ENCODE measurements at regions not wholly inside any gene's neighbourhood (a gene's known extent, or its start where the extent isn't known, plus 50 kb on each side); places are given as distances from the start of the nearest gene placed in this dataset.

DNA sequence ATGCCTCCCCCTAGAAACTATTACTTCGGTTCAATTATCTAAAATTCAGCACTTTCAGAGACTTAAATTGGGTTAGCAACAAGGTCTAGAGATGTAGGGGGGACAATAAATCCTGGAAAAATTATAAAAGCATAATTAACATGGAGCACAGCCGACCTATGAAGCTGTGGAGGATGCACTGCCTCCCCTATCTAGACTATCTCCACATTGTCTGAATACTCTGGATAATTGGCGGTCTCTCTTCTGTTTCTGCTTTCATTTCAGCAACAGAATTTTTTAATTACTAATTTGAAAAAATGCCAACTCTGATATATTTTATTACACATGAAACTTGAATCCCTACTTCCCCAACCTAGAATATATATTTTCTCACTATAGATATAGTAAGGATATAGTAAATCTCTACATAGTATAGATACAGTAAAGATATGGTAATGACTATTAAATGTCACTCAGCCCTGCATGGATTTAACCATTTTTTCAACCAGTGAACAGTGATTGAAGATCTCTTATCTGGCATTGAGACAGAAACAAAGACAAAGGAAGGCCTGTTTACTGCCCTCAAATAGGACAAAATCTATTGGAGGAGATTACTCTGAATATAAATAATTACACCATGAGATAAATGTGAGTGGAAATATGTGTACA lies 157.6 kb downstream of the BLID start:
- WGBS (ENCODE audit: insufficient coverage), result 50% methylated on average over 1 of the region's 3 CpGs
- H3K36me3 ChIP-seq (replicated peaks in 1 of 2; ENCODE audit: control extremely low read depth in 1 of 2, control insufficient read depth in 1 of 2, extremely low read depth in 1 of 2, insufficient read depth in 2 of 2, low read length in 1 of 2), result no peaks in the 10 kb centered on the region
- ChIA-PET POLR2A (no interaction called here), CTCF (no interaction called here)
- no peak overlapping the region for H3K4me3 Mint-ChIP-seq
- no peaks in the 10 kb centered on the region for H3K9me3 ChIP-seq (ENCODE audit: control extremely low read depth in 1 of 3, control insufficient read depth in 2 of 3, insufficient read depth in 1 of 3, low read length in 2 of 3)
- no peak overlapping the region for H3K27ac Mint-ChIP-seq
- peaks cover 0 to 6% (median 0%) of the 10 kb centered on the region in 4 experiments for H3K27me3 ChIP-seq (replicated peaks in 1 of 4; ENCODE audit: control extremely low read depth in 1 of 4, control insufficient read depth in 3 of 4, insufficient read depth in 4 of 4, low read length in 3 of 4)
- no peak overlapping the region for H3K4me2 ChIP-seq (replicated peaks; ENCODE audit: low read depth, low read length, poor library complexity, severe bottlenecking)
- peaks cover 4% of the 10 kb centered on the region for H3K27me3 Mint-ChIP-seq
- no peak overlapping the region for H2AFZ ChIP-seq (ENCODE audit: insufficient read depth, low read depth, low read length, poor library complexity, severe bottlenecking)
- TF ChIP-seq, protein P1, sequence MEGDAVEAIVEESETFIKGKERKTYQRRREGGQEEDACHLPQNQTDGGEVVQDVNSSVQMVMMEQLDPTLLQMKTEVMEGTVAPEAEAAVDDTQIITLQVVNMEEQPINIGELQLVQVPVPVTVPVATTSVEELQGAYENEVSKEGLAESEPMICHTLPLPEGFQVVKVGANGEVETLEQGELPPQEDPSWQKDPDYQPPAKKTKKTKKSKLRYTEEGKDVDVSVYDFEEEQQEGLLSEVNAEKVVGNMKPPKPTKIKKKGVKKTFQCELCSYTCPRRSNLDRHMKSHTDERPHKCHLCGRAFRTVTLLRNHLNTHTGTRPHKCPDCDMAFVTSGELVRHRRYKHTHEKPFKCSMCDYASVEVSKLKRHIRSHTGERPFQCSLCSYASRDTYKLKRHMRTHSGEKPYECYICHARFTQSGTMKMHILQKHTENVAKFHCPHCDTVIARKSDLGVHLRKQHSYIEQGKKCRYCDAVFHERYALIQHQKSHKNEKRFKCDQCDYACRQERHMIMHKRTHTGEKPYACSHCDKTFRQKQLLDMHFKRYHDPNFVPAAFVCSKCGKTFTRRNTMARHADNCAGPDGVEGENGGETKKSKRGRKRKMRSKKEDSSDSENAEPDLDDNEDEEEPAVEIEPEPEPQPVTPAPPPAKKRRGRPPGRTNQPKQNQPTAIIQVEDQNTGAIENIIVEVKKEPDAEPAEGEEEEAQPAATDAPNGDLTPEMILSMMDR (IDR thresholded peaks at IDR 0.05), result no peak
- no peak for TF ChIP-seq EZH2 (IDR thresholded peaks at IDR 0.05; ENCODE audit: borderline replicate concordance, insufficient read depth, low read depth, low read length, poor library complexity, severe bottlenecking)
- DNase-seq (no peak), ATAC-seq (ENCODE audit: low read depth) (no peak)
- no peak overlapping the region for H3K27ac ChIP-seq (ENCODE audit: low read length in 2 of 2)
- no peaks in the 10 kb centered on the region for H4K20me1 ChIP-seq (ENCODE audit: control insufficient read depth, insufficient read depth, low read length, poor library complexity, severe bottlenecking)
- H3K79me2 ChIP-seq (ENCODE audit: control insufficient read depth, insufficient read depth, low read length), result no peaks in the 10 kb centered on the region
- H3K9ac ChIP-seq (ENCODE audit: low read length), result no peak overlapping the region
- H3K4me1 Mint-ChIP-seq, result no peaks in the 10 kb centered on the region
- no peaks in the 10 kb centered on the region for H3K9me3 Mint-ChIP-seq (ENCODE audit: insufficient read depth)
- no peak overlapping the region for H3K4me3 ChIP-seq (ENCODE audit: control extremely low read depth in 1 of 5, extremely low read depth in 1 of 5, insufficient read depth in 1 of 5, low read depth in 2 of 5, low read length in 4 of 5)
- intact Hi-C loops (cut with micrococcal nuclease), result no loop called here
- no peaks in the 10 kb centered on the region for H3K4me1 ChIP-seq (ENCODE audit: control insufficient read depth in 2 of 2, insufficient read depth in 2 of 2, low read length in 2 of 2)

DNA sequence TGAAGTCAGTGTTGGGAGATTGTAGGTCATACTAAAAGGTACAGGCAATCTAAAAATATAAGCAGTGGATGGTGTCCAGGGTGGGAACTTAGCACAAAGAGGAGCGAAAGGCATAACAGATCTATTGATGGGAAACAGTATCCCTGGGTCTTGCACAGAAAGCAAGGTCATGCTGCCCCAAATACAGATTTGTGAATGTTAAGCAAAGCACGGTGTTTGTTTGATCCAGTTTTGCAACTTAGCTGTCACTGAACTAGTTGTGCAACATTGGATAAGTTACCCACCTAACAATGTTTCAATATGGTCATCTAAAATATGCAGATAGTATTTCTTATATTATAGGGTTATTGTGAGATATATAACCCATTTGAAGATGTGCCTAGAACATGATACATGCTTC lies 162.9 kb downstream of the BLID start:
- ChIA-PET POLR2A (no interaction called here), CTCF (no interaction called here)
- Histone ChIP-seq H3K9me3 (ENCODE audit: control extremely low read depth in 1 of 3, control insufficient read depth in 2 of 3, insufficient read depth in 1 of 3, low read length in 2 of 3) (peaks cover 0 to 4% (median 0%) of the 10 kb centered on the region in 3 donors), H3K4me1 (ENCODE audit: control insufficient read depth in 2 of 2, insufficient read depth in 2 of 2, low read length in 2 of 2) (no peaks in the 10 kb centered on the region), H2AFZ (ENCODE audit: insufficient read depth, low read depth, low read length, poor library complexity, severe bottlenecking) (no peak overlapping the region), H3K27ac (ENCODE audit: low read length in 2 of 2) (no peak overlapping the region), H3K36me3 (replicated peaks in 1 of 2; ENCODE audit: control extremely low read depth in 1 of 2, control insufficient read depth in 1 of 2, extremely low read depth in 1 of 2, insufficient read depth in 2 of 2, low read length in 1 of 2) (no peaks in the 10 kb centered on the region), H3K9ac (ENCODE audit: low read length) (no peak overlapping the region), H3K79me2 (ENCODE audit: control insufficient read depth, insufficient read depth, low read length) (no peaks in the 10 kb centered on the region), H3K27me3 (replicated peaks in 1 of 4; ENCODE audit: control extremely low read depth in 1 of 4, control insufficient read depth in 3 of 4, insufficient read depth in 4 of 4, low read length in 3 of 4) (peaks cover 0 to 11% (median 0%) of the 10 kb centered on the region in 4 experiments), H3K4me3 (ENCODE audit: control extremely low read depth in 1 of 5, extremely low read depth in 1 of 5, insufficient read depth in 1 of 5, low read depth in 2 of 5, low read length in 4 of 5) (no peak overlapping the region), H3K4me2 (replicated peaks; ENCODE audit: low read depth, low read length, poor library complexity, severe bottlenecking) (no peak overlapping the region), H4K20me1 (ENCODE audit: control insufficient read depth, insufficient read depth, low read length, poor library complexity, severe bottlenecking) (no peaks in the 10 kb centered on the region)
- intact Hi-C loops (cut with micrococcal nuclease), result no loop called here
- no peak overlapping the region for H3K27ac Mint-ChIP-seq
- DNase-seq (no peak), ATAC-seq (ENCODE audit: low read depth) (no peak)
- H3K4me3 Mint-ChIP-seq, result no peak overlapping the region
- peaks cover 14% of the 10 kb centered on the region for H3K27me3 Mint-ChIP-seq
- no peaks in the 10 kb centered on the region for H3K4me1 Mint-ChIP-seq
- no peaks in the 10 kb centered on the region for H3K9me3 Mint-ChIP-seq (ENCODE audit: insufficient read depth)
- TF ChIP-seq, protein P1 (IDR thresholded peaks at IDR 0.05), result no peak
- TF ChIP-seq EZH2 (IDR thresholded peaks at IDR 0.05; ENCODE audit: borderline replicate concordance, insufficient read depth, low read depth, low read length, poor library complexity, severe bottlenecking), result no peak
- 92% methylated on average over 1 of the region's 2 CpGs for WGBS (ENCODE audit: insufficient coverage)
